Peyer's patch (tissue), 4 donors: ENCODE measurements at regions not wholly inside any gene's neighbourhood (a gene's known extent, or its start where the extent isn't known, plus 50 kb on each side); places are given as distances from the start of the nearest gene placed in this dataset.

Experiments used
- CTCF ChIP-seq, 6 experiments: fragments of 450-650 bp in 4 of 6; fragments of 200-600 bp in 2 of 6; sonication (generic) in 1 of 6; IDR thresholded peaks; one replicate each; pipeline ENCODE4 v1.5.1; 2017 to 2019; ENCODE audit warnings: antibody characterized with exemption in 6 of 6, mild to moderate bottlenecking in 3 of 6, moderate library complexity in 1 of 6
- POLR2A ChIP-seq, 2 donors: fragments of 450-650 bp; IDR thresholded peaks; one replicate each; pipeline ENCODE4 v1.5.1; 2017; ENCODE audit warnings: antibody characterized with exemption in 2 of 2, mild to moderate bottlenecking in 2 of 2, moderate library complexity in 2 of 2

DNA sequence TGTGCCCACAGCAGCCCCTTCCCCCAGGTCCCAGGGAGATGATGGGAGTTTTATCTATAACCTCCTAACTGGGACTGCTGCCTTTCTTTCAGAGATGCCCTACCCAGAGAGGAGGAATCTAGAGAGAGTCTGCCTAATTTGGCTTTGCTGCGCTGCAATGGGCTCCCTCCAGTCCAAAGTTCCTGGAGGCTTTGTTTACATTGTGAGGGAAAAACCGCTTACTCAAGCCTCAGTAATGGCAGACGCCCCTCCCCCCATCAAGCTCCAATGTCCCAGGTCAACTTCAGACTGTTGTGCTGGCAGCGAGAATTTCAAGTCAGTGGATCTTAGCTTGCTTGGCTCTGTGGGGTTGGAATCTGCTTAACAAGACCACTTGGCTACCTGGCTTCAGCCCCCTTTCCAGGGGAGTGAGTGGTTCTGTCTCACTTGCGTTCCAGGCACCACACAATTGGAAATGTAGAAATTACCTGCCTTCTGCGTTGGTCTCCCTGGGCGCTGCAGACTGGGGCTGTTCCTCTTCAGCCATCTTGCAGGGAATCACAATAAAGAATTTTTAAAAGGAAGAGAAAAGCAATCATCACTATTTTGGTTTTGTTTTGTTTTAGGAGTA is 262.5 kb downstream of the FOXG1 start:
- TF ChIP-seq CTCF (IDR thresholded peaks at IDR 0.05) (no peak), POLR2A (IDR thresholded peaks at IDR 0.05) (no peak)
